ENCODE measurements at regions not wholly inside any gene's neighbourhood (a gene's known extent, or its start where the extent isn't known, plus 50 kb on each side); places are given as distances from the start of the nearest gene placed in this dataset.

DNA sequence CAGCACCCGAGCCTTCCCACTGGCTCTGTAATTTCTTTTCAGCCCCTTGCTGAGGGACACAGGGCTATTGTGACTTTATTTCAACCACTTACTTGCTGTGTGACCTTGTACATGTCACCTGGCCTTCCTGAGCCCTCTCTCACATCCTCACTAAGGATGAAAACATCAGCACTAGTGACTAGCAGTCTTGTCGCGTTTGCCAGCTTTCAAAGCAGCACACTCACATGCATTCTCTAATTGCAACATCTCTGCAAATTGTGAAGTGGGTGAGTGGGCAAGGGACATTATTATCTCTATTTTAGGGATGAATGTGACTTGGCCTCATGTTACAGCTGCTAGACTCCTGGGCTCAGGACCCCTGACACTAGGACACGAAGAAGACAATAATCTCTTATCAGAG lies 144.5 kb downstream of the SEC61B start:
- no peak overlapping the region for H3K18ac ChIP-seq (ENCODE audit: insufficient read length, low read depth, low read length)
- H3K27me3 ChIP-seq (ENCODE audit: insufficient read depth, low read length): no peaks in the 10 kb centered on the region
- Mint-ChIP-seq H3K4me3 (no peak overlapping the region), H3K9me3 (no peaks in the 10 kb centered on the region), H3K36me3 (ENCODE audit: insufficient read depth in 1 of 3, low read depth in 3 of 3) (no peaks in the 10 kb centered on the region), H3K27me3 (ENCODE audit: low read depth) (peaks cover 3% of the 10 kb centered on the region), H3K4me1 (peaks cover 4 to 19% of the 10 kb centered on the region in 2 experiments), H3K27ac (no peak overlapping the region)
- no peak for DNase-seq
- no peak overlapping the region for H2BK20ac ChIP-seq (ENCODE audit: low read depth, low read length, poor library complexity, severe bottlenecking)
- H3K79me2 ChIP-seq (ENCODE audit: insufficient read depth, low read length): no peaks in the 10 kb centered on the region
- no peaks in the 10 kb centered on the region for H3K79me1 ChIP-seq (ENCODE audit: insufficient read depth, low read depth, low read length, poor library complexity, severe bottlenecking)
- WGBS (ENCODE audit: extremely low coverage, insufficient read length, low lambda C conversion rate): no CpG with 5 or more reads among the region's 4 CpGs
- no peak overlapping the region for H4K8ac ChIP-seq (replicated peaks; ENCODE audit: insufficient read length, low read depth, low read length)
- H3K14ac ChIP-seq (ENCODE audit: insufficient read depth, low read length): no peak overlapping the region
- H3K23me2 ChIP-seq (ENCODE audit: insufficient read length, low read depth, low read length, poor library complexity, severe bottlenecking): no peaks in the 10 kb centered on the region
- H3K23ac ChIP-seq (ENCODE audit: insufficient read length, low read depth, low read length): no peak overlapping the region
- H2BK120ac ChIP-seq (ENCODE audit: low read depth, low read length, poor library complexity, severe bottlenecking): no peak overlapping the region
- no peak overlapping the region for H3K56ac ChIP-seq (ENCODE audit: insufficient read length, low read depth, low read length)
- no peak overlapping the region for H4K5ac ChIP-seq (ENCODE audit: insufficient read length, low read depth, low read length)
- H4K20me1 ChIP-seq (ENCODE audit: control insufficient read depth, insufficient read depth, insufficient read length): no peaks in the 10 kb centered on the region
- TF ChIP-seq, protein P1, sequence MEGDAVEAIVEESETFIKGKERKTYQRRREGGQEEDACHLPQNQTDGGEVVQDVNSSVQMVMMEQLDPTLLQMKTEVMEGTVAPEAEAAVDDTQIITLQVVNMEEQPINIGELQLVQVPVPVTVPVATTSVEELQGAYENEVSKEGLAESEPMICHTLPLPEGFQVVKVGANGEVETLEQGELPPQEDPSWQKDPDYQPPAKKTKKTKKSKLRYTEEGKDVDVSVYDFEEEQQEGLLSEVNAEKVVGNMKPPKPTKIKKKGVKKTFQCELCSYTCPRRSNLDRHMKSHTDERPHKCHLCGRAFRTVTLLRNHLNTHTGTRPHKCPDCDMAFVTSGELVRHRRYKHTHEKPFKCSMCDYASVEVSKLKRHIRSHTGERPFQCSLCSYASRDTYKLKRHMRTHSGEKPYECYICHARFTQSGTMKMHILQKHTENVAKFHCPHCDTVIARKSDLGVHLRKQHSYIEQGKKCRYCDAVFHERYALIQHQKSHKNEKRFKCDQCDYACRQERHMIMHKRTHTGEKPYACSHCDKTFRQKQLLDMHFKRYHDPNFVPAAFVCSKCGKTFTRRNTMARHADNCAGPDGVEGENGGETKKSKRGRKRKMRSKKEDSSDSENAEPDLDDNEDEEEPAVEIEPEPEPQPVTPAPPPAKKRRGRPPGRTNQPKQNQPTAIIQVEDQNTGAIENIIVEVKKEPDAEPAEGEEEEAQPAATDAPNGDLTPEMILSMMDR (conservative IDR thresholded peaks at IDR 0.05): no peak
- no peak overlapping the region for H2AFZ ChIP-seq (ENCODE audit: low read length)
- no peak overlapping the region for H3K27ac ChIP-seq (ENCODE audit: insufficient read length, low read depth, low read length)
- no peaks in the 10 kb centered on the region for H3K4me1 ChIP-seq (ENCODE audit: insufficient read depth, low read length)
- no peak overlapping the region for H2BK12ac ChIP-seq (ENCODE audit: insufficient read length, low read depth, low read length)
- no peak overlapping the region for H2BK5ac ChIP-seq (ENCODE audit: insufficient read length, low read length)
- H3K4ac ChIP-seq (ENCODE audit: low read depth, low read length): no peak overlapping the region
- H4K91ac ChIP-seq (ENCODE audit: insufficient read length, low read depth, low read length): no peak overlapping the region
- no peak overlapping the region for H3T11ph ChIP-seq (ENCODE audit: low read length)
- no peak overlapping the region for H2BK15ac ChIP-seq (ENCODE audit: low read depth, low read length)
- H3K9ac ChIP-seq (ENCODE audit: extremely low read depth, insufficient read length, low read length): no peak overlapping the region
- H2AK5ac ChIP-seq (ENCODE audit: insufficient read length, low read length): no peak overlapping the region
- no peak overlapping the region for H3K4me2 ChIP-seq (ENCODE audit: insufficient read depth, insufficient read length, low read length)
- no peaks in the 10 kb centered on the region for H3K9me3 ChIP-seq (ENCODE audit: control insufficient read depth, low read depth, low read length)
